RPMI7951 (cell line): ENCODE measurements at regions not wholly inside any gene's neighbourhood (a gene's known extent, or its start where the extent isn't known, plus 50 kb on each side); places are given as distances from the start of the nearest gene placed in this dataset.
"Not testable (repeated sequence)": the region's sequence is repeated elsewhere in the genome, so short reads cannot be mapped to it uniquely, and the experiment has no call there.

Experiments
- DNase-seq: peaks from one replicate; pipeline ENCODE4 v3.0.0-alpha.2; 2012; ENCODE audit warnings: low read depth

DNA sequence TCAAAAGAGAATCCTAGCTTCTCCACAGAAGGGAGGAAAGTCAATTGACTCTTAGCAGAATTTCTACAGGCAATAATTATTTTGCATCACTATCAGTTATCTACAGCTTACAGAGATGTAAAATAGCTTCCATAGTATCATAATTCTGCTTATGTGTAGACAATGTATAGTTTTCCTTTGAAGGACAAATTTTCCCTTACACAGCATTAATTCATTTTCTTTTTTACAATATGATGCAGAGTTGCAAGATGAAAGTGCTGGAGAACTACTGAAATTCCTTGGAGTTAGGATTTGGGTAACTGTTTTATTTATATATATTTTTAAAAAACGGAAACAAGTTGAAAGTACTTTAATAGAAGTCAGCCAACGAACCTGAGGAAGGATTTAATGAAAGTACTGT, 111.0 kb upstream of the CPHXL start:
- no peak for DNase-seq

GRCh38 chr16:75837681-75838080, 111.4 kb upstream of the CPHXL start:
- no peak for DNase-seq

GRCh38 chr16:75841517-75841916, 115.2 kb upstream of the CPHXL start:
- DNase-seq: no peak

DNA sequence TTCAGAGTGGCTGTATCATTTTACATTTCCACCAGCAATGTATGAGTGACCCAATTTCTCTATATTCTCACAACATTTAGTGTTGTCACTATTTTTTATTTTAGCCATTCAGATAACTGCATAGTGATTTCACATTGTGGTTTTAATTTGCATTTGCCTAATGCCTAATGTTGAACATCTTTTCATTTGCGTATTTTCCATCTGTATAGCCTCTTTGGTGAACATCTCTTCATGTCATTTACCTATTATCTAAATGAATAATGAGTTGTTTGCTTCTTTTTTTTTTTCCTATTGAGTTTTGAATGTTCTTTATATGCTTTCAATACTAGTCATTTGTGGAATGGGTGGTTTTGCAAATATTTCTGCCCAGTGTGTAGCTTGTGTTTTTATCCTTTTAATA, 120.9 kb upstream of the CPHXL start:
- DNase-seq: no peak

DNA sequence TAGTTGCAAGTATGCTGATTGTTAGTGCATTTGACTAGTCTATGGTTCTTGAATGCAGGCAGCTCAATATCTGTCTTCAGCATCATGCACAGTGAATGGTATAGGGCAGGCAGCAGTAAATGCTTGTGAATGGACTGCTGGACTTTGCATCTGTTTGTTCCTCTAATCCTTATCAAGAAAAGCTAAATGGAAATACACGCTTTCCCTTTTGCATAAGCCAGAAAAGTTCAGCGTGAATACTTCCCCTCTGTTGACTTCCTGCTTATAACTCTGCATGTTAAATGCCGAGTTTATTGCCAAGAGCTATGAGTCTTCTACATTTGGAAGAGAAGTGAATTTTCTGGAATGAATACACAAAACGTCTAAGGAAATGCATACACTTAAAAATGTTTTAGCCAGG, 127.9 kb upstream of the CPHXL start:
- no peak for DNase-seq

DNA sequence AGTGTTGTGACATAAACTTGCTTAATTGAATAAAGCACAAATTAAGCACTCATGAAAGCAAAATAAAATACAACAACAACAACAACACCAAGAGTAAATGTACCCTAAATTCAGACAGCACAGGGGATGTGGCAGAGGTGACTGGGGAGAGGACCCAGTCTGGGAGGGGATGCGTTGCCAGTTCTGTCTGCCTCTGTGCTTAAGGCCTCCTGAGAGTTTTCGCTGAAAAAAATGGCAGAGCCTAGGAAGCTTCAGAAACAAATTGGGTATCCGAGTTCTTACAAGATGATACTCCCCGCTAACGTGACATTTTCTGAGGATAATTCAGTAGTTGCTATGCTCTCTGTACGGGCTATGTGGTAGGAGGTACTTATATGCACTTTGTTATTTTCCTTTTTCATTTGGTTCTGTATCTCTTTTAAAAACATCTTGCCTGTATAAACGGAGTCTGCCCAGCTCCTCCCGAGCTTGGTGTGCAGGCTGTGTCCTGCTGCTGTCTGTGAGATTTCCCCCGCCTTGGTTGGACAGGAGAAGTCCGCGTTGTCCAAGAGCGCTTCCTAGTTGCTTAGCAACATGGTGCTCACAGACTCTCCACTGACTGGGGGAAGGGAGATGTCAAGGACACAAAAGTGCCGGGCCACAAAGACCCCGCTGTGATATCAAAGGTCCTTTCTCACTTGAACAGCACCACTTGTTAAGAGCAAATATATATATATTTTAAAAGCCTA, 134.2 kb upstream of the CPHXL start:
- no peak for DNase-seq

- no peak for DNase-seq
Observed at GRCh38 chr16:75861311-75862097, 135.2 kb upstream of the CPHXL start.

DNA sequence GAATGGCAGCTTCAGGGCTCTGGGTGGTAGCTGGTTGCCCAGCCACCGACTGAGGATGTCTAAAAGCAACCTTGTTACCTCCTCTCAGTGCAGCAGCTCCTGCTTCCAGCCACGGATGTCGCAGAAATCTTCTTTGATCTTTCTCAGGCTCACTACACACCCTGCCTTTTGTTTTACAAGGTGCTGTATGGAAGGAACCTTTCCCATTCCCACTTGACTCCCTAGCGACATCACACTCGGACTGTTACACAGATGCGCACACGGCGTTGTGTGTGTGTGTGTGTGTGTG, 135.8 kb upstream of the CPHXL start:
- DNase-seq: no peak

DNA sequence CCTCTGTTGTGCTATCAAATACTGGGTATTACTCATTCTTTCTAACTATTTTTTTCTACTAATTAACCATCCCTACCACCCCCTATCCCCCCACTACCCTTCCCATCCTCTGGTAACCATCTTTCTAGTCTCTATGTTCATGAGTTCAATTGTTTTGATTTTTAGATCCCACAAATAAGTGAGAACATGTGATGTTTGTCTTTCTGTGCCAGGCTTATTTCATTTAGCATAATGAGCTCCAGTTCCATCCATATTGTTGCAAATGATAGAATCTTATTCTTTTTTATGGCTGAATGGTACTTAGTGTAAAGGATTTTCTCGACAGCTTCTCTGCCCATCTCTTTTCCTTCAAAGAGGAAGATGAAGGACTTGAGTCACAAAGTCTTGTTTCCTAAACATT, 138.0 kb upstream of the CPHXL start:
- DNase-seq: no peak

GRCh38 chr16:75865736-75866135, 139.4 kb upstream of the CPHXL start:
- DNase-seq: no peak

- no peak for DNase-seq
Observed at GRCh38 chr16:75868636-75869632, 142.6 kb upstream of the CPHXL start.

- DNase-seq: not testable (repeated sequence)
Observed at GRCh38 chr16:75881280-75881679, 155.0 kb upstream of the CPHXL start.

GRCh38 chr16:75899163-75899562, 172.9 kb upstream of the CPHXL start:
- no peak for DNase-seq

GRCh38 chr16:75908331-75909117, 182.2 kb upstream of the CPHXL start:
- no peak for DNase-seq

- DNase-seq: no peak
Observed at GRCh38 chr16:75909746-75910145, 183.5 kb upstream of the CPHXL start.

GRCh38 chr16:75911896-75912295, 185.6 kb upstream of the CPHXL start:
- no peak for DNase-seq

DNA sequence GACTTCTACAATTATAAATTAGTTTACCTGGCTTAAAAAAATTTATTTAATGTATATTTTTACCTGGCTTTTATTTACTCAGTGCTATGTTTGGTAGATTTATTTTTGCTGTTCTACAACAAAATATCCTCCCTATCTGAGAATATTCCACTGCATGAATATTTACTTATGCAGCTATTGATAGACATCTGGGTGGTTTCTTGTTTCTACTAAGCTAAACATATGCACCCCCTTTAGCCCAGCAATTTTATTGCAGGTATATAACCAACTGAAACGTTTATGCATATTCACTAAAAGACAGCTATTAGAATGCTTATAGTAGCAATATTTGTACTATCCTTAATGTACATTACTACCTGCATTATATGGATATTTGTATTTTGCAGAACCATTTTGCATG, 187.7 kb upstream of the CPHXL start:
- no peak for DNase-seq

- DNase-seq: no peak
Observed at GRCh38 chr16:75916451-75916850, 190.2 kb upstream of the CPHXL start.

GRCh38 chr16:75918109-75918508, 191.8 kb upstream of the CPHXL start:
- no peak for DNase-seq

- DNase-seq: no peak
Observed at GRCh38 chr16:75919664-75920063, 193.4 kb upstream of the CPHXL start.

DNA sequence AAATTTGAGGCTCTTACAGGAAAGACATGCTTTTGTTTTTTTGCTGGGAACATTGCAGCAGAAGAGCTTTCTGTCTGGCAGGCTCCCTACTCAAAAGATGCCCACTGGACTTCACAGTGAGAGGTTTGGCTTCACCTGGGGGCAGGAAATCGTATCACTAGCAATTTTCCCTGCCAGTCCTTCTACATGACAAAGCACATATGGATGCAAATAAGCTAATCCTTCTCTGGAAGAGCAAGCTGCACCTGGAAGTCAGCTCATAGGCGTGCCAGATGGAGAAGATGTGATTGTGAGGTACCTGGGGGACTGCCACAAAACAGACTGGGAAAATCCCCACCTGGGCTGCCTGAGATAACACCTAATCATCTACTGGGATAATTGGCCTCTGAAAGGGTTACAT, 195.0 kb upstream of the CPHXL start:
- DNase-seq: no peak

DNA sequence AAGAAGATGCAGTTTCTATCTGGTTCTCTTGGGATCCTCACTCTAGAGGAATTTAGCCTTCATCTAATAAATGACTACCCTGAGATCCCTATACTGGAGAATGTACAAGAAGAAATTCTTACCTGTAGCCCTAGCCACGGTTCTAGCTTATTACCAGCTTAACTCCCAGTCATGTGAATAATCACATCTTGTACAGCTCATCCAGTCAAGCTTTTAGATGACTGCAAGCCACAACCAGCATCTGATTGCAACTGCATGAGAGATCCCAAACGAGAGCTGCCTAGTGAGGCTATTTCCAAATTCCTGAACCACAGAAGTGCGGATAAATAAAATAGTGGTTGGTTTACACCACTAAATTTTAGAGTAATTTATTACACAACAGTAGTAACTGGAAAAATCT, 196.0 kb upstream of the CPHXL start:
- DNase-seq: no peak
